Heart left ventricle (tissue), 16 donors: ENCODE measurements at regions not wholly inside any gene's neighbourhood (a gene's known extent, or its start where the extent isn't known, plus 50 kb on each side); places are given as distances from the start of the nearest gene placed in this dataset.

Source experiments
- ATAC-seq, 4 donors: fragments of 200-7000 bp; cut with Tn5 transposase; one replicate each; pipeline ENCODE4 v1.9.1; 2020 to 2022; ENCODE audit warnings: moderate library complexity in 4 of 4, mild to moderate bottlenecking in 3 of 4, moderate number of reproducible peaks in 1 of 4
- DNase-seq, 5 donors: peaks; one replicate each; pipeline ENCODE4 v3.0.0-alpha.2; 2020
- H3K27ac ChIP-seq, 12 donors: fragments of 200-600 bp; sonication (generic) in 4 of 12; one replicate each; pipeline versions ENCODE4 v1.5.0 to v1.8.0; 2016 to 2022; ENCODE audit warnings: mild to moderate bottlenecking in 2 of 12
- H3K27me3 ChIP-seq, 9 donors: fragments of 200-600 bp; sonication (generic) in 2 of 9; one replicate each; pipeline versions ENCODE4 v1.5.1 to v1.8.0; 2016 to 2022; ENCODE audit warnings: mild to moderate bottlenecking in 3 of 9
- H3K36me3 ChIP-seq, 9 donors: fragments of 200-600 bp; sonication (generic) in 2 of 9; one replicate each; pipeline versions ENCODE4 v1.5.0 to v1.8.0; 2018 to 2022; ENCODE audit warnings: mild to moderate bottlenecking in 2 of 9
- H3K4me1 ChIP-seq, 12 donors: fragments of 200-600 bp; sonication (generic) in 4 of 12; one replicate each; pipeline versions ENCODE4 v1.5.0 to v1.8.0; 2016 to 2022; ENCODE audit warnings: mild to moderate bottlenecking in 3 of 12
- H3K4me3 ChIP-seq, 12 donors: fragments of 200-600 bp; sonication (generic) in 4 of 12; one replicate each; pipeline versions ENCODE4 v1.5.0 to v1.8.0; 2017 to 2022; ENCODE audit warnings: mild to moderate bottlenecking in 9 of 12, moderate library complexity in 4 of 12
- H3K9me3 ChIP-seq, 12 donors: fragments of 200-600 bp; sonication (generic) in 4 of 12; one replicate each; pipeline versions ENCODE4 v1.5.0 to v1.8.0; 2016 to 2022; ENCODE audit warnings: mild to moderate bottlenecking in 1 of 12
- CTCF ChIP-seq, 12 donors: fragments of 200-600 bp; sonication (generic) in 4 of 12; IDR thresholded peaks; one replicate each; pipeline versions ENCODE4 v1.5.0 to v1.8.0; 2018 to 2022; ENCODE audit warnings: antibody characterized with exemption in 12 of 12, mild to moderate bottlenecking in 5 of 12
- POLR2A ChIP-seq, 2 donors: fragments of 450-650 bp; IDR thresholded peaks; one replicate each; pipeline ENCODE4 v1.6.1; 2017; ENCODE audit warnings: antibody characterized with exemption in 2 of 2, mild to moderate bottlenecking in 2 of 2, moderate library complexity in 2 of 2
- WGBS, 4 donors: extraction: QIAGEN DNeasy Blood & Tissue Kit in 2 of 4; methylation state at CpG; one replicate each; pipeline versions ENCODE4 v1.1.5 to v1.1.7; 2013 to 2018; 5-methylcytosine and 5-hydroxymethylcytosine counted together
- intact Hi-C, 10 donors: fragments of 100-400 bp; cut with DNase I; formaldehyde crosslinking; loops; one replicate each; pipeline versions ENCODE4 v1.11.1 to v1.14.2; 2022
- donor health status: ischemic (EF 13 %, LVEDD 7.1; RV severe dilation, severe dysfunction).
- donor health status: healthy with polysubstance abuse.
- donor health status: DM: no; HTN: yes; CAD: no.
- donor health status: DM: no; HTN: no; CAD: no.
- donor health status: ischemic (EF 25% LVEDD 6.9; RV normal size, moderate dysfunction).
- donor health status: ischemic (EF 25% LVEDD 5.7; RV mildly dilated, moderate dysfunction).
- donor health status: healthy.
- donor health status: DM: yes; HTN: yes; CAD: no.
- donor health status: ischemic (EF 35%, LVEDD 5.7; RV mildly dilated, moderate dysfunction).
- donor health status: nonischemic (EF 11% LVEDD 7.7; RV severe dilation, severe dysfunction).
- donor health status: DM: yes; HTN: yes; CAD: no.
- donor health status: PGD.
- donor health status: ischemic (EF 29% LVEDD 5.4; RV normal size, mild dysfunction).
- donor health status: nonischemic (EF 23%, LVEDD 6.1; RV moderate dilation, normal function).

DNA sequence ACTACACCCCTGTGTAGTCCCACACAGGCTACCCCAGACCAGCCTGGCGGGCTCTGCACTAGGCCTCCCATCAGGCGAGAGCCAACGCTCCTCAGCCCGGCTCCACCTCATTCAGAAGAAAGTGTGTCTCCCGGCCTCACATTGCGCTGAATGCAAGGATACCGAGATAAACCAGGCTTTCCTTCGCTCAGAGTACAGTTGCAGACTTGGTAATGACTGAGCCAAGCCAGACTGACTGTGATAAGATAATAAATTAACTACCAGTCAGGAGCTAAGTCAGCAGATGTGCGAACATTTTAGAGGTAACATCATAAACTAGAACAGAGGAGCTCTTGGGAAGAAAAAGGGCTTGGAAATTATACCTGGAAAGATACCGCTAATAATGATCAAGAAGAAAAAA, 397.6 kb downstream of the TRIML1 start:
- DNase-seq (no peak), ATAC-seq (no peak)
- WGBS, 4 donors = 41 to 67% (median 49%) methylated on average over 10 of the region's 10 CpGs
- Histone ChIP-seq H3K27me3 (no peaks in the 10 kb centered on the region), H3K27ac (no peak overlapping the region), H3K4me3 (no peak overlapping the region), H3K4me1 (no peaks in the 10 kb centered on the region), H3K36me3 (no peaks in the 10 kb centered on the region), H3K9me3 (peaks cover 0 to 22% (median 2%) of the 10 kb centered on the region in 12 donors)
- intact Hi-C loops = loop anchor here in 1 of 10 donors (5.0 kb wide), 1 partner anchor 755 kb away; no protein-coding TSS in a partner anchor
- no peak for TF ChIP-seq POLR2A (IDR thresholded peaks at IDR 0.05)
- no peak for TF ChIP-seq CTCF (IDR thresholded peaks at IDR 0.05)

DNA sequence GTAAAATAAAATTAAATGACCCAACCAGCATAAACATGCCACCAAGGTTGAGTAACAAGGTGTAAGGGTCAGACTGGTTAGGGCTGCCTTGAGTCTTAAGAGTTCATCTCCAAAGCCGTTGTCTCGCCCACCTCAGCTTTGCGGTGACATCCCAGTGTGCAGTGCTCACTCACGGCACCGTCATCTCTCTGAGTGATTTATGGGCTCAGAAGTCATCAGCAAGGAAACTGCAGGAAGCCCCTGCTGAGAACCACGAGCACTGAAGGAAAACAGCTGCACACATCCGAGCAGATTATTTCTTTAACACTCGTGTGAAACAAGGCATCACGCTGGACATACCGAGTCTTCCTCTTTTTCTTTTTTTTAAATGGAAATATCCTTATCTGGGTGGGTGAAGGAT, 411.1 kb downstream of the TRIML1 start:
- ATAC-seq = no peak
- Histone ChIP-seq H3K27ac (no peak overlapping the region), H3K36me3 (no peaks in the 10 kb centered on the region), H3K27me3 (no peaks in the 10 kb centered on the region), H3K4me3 (no peak overlapping the region), H3K4me1 (no peaks in the 10 kb centered on the region), H3K9me3 (no peaks in the 10 kb centered on the region)
- intact Hi-C loops = no loop called here
- WGBS, 4 donors = 45 to 54% (median 45%) methylated on average over 10 of the region's 10 CpGs
- TF ChIP-seq POLR2A (IDR thresholded peaks at IDR 0.05) = no peak
- TF ChIP-seq CTCF (IDR thresholded peaks at IDR 0.05) = no peak
- no peak for DNase-seq

- ATAC-seq (no peak), DNase-seq (no peak)
- H3K36me3 ChIP-seq = no peaks in the 10 kb centered on the region
- H3K4me3 ChIP-seq = no peak overlapping the region
- no peaks in the 10 kb centered on the region for H3K27me3 ChIP-seq
- H3K27ac ChIP-seq = no peak overlapping the region
- 52 to 63% (median 54%) methylated on average over 6 of the region's 6 CpGs for WGBS, 4 donors
- TF ChIP-seq POLR2A (IDR thresholded peaks at IDR 0.05) (no peak), CTCF (IDR thresholded peaks at IDR 0.05) (no peak)
- H3K9me3 ChIP-seq = no peaks in the 10 kb centered on the region
- H3K4me1 ChIP-seq = no peaks in the 10 kb centered on the region
- intact Hi-C loops = no loop called here
Observed at GRCh38 chr4:188551156-188551555, 411.9 kb downstream of the TRIML1 start.

DNA sequence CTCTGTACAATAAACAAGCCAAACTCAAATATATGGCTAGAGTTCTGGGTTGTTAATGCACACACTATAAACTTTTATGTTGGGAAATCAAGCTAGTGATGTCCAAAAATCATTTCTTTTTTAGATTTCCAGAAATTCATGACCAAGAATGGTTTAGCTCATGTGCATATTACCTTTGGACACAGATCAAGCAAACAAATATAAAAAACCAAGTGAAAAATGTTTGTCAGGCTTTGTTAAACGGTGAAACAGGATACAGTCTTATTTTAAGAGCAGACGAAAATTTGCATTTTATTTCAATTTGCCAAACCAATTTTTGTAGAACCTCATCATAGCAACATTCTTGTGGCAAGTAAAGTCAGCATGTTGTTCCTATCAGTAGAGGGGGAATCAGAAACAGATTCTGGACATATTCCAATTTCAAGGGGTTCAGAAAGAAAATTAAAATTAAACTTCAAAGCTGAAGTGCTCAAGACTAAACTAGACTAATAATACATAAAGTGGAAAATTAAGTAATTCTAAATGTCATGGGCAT, 413.6 kb downstream of the TRIML1 start:
- no peak overlapping the region for H3K4me3 ChIP-seq
- no peaks in the 10 kb centered on the region for H3K4me1 ChIP-seq
- intact Hi-C loops = no loop called here
- H3K27ac ChIP-seq = no peak overlapping the region
- no peaks in the 10 kb centered on the region for H3K27me3 ChIP-seq
- peaks cover 0 to 3% (median 0%) of the 10 kb centered on the region in 12 donors for H3K9me3 ChIP-seq
- TF ChIP-seq CTCF (IDR thresholded peaks at IDR 0.05) = no peak
- TF ChIP-seq POLR2A (IDR thresholded peaks at IDR 0.05) = no peak
- no peak for DNase-seq
- no peak for ATAC-seq
- 67 to 74% (median 70%) methylated on average over 2 of the region's 2 CpGs for WGBS, 4 donors
- H3K36me3 ChIP-seq = no peaks in the 10 kb centered on the region
